ENCODE measurements at regions not wholly inside any gene's neighbourhood (a gene's known extent, or its start where the extent isn't known, plus 50 kb on each side); places are given as distances from the start of the nearest gene placed in this dataset.

- no peak for TF ChIP-seq TCF12 (IDR thresholded peaks at IDR 0.05)
- no peak for TF ChIP-seq CTCF (IDR thresholded peaks at IDR 0.05)
- no peak for TF ChIP-seq GABPA (IDR thresholded peaks at IDR 0.05; ENCODE audit: low read depth)
- no peak for TF ChIP-seq POLR2AphosphoS5 (IDR thresholded peaks at IDR 0.05; ENCODE audit: low read depth, low read length)
Observed at GRCh38 chr4:4765811-4766210, 93.7 kb upstream of the MSX1 start.

Measured in SK-N-SH (cell line).